Non-pigmented ciliary epithelial cell (primary cell): ENCODE measurements at regions not wholly inside any gene's neighbourhood (a gene's known extent, or its start where the extent isn't known, plus 50 kb on each side); places are given as distances from the start of the nearest gene placed in this dataset.

Source experiments
- DNase-seq: peaks from one replicate; pipeline ENCODE4 v3.0.0-alpha.2; 2010; ENCODE audit warnings: low read depth

DNA sequence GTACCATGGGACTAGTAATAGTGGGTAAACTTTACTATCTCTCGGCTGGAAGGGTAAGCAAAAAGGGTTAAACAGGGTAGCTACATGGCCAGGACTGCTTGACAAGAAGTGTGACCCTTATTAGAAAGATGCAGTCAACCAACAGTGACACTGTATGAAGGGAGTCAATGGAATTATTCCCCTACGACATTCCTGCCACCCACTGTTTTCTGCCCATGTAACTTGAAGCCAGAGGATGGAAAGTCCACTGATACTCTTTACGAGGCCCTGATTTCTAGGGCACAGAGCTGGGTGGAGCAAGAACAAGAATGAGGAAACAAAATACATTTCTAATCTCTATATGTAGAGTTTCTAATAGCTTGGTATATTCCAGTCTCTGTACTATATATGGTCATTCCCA lies 1102.5 kb downstream of the CDH11 start:
- DNase-seq, result no peak

GRCh38 chr16:64017796-64018195 lies 1104.1 kb downstream of the CDH11 start:
- DNase-seq, result no peak

DNA sequence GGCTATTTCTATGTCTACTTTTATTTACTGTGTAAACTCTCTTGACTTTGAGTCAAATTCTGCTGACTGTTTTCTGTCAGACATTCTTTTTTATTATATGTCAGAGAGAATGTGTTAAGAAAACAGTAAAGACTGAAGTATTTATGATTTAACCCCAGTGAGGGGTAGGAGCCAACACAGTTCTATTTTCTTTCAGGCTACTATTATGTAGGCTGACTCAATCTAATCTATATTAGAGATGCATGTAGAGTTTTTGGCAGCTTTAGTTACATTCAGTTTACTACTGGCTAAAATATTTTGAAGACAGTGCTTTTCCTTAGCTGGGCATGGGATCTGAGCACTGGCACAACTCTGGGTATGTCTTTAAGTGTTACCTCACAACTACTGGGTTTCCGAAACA lies 1108.0 kb downstream of the CDH11 start:
- DNase-seq, result no peak

DNA sequence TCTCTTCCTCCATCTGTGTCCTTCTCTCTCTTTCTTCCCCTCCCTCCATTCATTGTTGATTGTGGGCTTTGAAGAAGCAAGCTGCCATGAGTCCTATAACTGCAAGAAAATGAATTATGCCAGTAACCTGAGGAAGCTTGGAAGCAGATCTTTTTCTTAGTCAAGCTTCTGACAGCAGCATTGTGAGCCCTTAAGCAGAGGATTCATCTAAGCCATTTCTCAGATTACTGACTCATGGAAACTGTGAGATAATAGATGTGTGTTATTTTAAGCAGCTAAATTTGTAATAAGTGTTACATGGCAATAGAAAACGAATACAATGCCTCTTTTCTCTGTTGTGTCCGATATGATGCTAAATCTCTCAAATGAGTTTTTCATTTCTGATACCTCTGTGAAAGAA lies 1109.7 kb downstream of the CDH11 start:
- DNase-seq, result no peak

DNA sequence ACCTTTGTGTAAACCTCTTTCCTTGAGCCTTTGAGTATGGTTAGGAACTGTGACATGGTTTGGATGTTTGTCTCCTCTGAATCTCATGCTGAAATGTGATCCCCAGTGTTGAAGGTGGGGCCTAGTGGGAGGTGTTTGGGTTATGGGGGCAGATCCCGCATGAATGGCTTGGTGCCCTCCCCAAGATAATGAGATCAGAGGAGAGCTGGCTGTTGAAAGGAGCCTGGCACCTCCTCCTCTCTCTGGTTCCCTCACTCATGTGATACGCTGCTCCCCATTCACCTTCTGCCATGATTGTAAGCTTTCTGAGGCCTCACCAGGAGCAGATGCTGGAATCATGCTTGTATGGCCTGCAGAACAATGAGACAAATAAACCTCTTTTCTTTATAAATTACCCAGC lies 1110.2 kb downstream of the CDH11 start:
- DNase-seq, result no peak

- no peak for DNase-seq
Measured at GRCh38 chr16:64008131-64008530, 1113.7 kb downstream of the CDH11 start.

DNA sequence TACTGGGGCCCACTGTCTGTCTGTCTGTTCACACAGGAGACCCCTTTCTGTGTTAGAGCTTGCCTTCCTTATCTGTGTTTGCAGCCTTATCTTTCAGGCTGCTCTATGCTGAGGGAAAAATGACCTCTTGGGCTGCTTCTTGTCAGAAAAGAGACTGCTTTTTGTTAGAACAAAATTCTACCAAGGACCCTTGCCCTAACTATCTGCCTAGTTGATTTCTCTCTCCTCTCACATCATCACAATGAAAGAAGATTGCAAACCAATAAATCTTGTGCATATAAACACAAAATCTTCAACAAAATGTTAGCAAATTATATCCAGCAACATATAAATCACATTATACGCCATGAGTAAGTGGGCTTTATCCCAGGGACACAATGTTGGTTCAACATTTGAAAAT lies 1117.7 kb downstream of the CDH11 start:
- no peak for DNase-seq

DNA sequence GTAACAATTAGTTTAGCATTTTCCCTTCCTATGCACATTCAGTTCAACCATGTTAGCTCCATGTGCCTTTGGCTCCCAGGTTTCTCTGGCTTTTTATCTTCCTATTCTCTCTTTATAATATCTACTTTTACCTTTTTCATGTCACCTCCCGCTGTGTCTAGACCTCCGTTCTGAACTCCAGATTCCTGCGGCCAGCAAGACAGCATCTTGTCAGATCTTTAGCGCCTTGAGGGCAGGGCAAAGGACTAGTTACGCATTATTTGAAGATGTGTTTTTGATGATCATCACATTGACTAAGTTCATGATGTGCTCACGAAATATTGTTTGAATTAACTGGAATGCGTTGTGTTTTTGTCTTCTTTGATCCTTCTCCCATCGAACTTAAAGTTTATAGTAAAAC lies 1126.8 kb downstream of the CDH11 start:
- no peak for DNase-seq

GRCh38 chr16:63983401-63983800 lies 1138.5 kb downstream of the CDH11 start:
- DNase-seq, result no peak

DNA sequence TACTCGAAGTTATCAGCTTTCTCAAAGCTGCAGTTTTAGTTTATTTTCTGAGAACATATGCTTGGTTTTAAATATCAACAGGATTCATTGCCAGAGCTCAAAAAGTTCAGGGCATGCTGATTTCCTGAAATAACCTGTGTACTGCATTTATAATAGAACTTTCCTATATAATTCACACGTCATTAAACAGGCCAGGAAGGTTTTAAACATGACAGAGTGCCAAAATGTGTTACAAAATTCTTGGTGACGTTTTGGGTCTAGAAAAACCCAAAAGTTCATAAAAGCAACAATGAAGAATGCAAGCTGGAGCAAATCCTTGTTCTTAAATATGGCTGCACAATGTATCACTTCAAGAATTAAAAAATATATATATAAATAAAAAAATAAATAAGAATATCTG lies 1139.1 kb downstream of the CDH11 start:
- DNase-seq, result no peak

- DNase-seq, result no peak
Measured at GRCh38 chr16:63982110-63982509, 1139.8 kb downstream of the CDH11 start.

- no peak for DNase-seq
Measured at GRCh38 chr16:63981639-63982038, 1140.2 kb downstream of the CDH11 start.

DNA sequence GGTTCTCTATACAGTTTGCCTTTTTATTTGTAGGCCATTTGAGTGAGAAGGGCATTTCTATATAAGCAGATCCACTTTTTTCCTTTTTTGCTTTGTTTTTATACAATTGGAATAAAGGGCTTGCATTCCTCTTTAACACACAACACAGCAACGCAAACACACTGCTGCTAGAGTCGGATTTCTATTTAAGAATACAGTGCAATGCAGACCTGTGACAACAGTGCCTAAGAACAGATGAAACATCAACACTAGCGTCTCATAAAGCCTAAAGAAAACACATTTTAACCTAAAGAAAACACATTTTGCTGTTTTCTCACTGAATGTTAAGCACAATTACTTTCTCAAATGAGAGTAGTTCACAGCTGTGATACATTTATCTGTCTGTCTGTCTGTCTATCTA lies 1141.1 kb downstream of the CDH11 start:
- no peak for DNase-seq

- no peak for DNase-seq
Measured at GRCh38 chr16:63978240-63978639, 1143.6 kb downstream of the CDH11 start.

- no peak for DNase-seq
Measured at GRCh38 chr16:63976345-63976744, 1145.5 kb downstream of the CDH11 start.

- no peak for DNase-seq
Measured at GRCh38 chr16:63975669-63976068, 1146.2 kb downstream of the CDH11 start.

DNA sequence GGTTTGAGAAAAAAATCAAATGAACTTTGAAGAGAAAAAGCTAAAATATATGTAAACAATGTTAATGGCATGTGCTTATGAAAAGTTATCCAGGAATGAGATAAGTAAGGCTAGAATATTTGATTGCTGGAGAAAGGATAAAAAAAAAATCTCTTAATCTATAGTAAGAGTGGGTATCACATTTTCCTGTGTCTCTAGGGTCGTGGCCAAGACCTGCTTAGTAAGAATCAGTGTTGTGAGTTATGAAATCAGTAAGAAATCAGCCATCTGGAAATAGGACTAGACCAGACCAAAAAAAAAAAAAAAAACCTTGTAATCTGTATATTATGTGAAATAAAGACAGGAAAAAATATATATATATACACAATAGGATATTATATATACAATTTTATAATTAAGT lies 1153.9 kb downstream of the CDH11 start:
- DNase-seq, result no peak

GRCh38 chr16:63960321-63960720 lies 1161.5 kb downstream of the CDH11 start:
- no peak for DNase-seq

- DNase-seq, result no peak
Measured at GRCh38 chr16:63947022-63947421, 1174.8 kb downstream of the CDH11 start.

DNA sequence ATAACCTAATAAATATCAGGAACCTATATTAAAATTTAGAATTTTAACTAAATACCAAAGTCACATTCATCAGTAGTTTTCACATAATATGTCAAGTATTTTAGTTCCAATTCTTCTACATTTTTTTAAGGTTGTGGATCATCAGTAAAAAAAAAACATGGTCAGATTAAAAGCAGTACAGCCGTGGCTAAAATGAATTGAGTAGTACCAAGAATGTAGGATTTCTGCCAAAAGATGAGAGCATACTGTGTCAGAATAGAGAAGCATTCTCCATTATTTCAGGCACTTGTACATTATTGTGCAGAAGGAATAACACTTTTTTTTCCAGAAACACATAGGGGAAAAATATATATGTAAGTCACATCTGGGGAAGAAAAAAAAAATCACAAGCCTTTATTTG lies 1176.1 kb downstream of the CDH11 start:
- DNase-seq, result no peak

DNA sequence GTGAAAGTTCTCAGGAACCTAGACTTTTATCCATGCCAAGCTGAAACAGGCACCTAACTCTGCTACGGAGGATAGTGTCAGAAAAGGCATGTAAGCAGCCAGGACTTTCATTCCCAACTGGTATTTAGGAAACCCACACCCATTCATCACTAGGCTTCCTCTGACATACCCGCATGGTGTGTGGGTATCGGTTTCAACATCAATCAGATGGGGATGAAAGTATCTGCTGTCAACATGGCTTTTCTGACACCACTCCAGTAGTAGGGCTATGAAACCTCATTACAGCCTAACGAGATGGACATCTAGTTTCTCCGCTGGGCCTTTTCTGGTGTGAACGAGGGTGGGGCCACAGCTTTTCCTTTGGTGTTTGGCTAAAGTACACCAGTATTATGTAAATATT lies 1178.3 kb downstream of the CDH11 start:
- DNase-seq, result no peak

GRCh38 chr16:63938661-63939060 lies 1183.2 kb downstream of the CDH11 start:
- no peak for DNase-seq

DNA sequence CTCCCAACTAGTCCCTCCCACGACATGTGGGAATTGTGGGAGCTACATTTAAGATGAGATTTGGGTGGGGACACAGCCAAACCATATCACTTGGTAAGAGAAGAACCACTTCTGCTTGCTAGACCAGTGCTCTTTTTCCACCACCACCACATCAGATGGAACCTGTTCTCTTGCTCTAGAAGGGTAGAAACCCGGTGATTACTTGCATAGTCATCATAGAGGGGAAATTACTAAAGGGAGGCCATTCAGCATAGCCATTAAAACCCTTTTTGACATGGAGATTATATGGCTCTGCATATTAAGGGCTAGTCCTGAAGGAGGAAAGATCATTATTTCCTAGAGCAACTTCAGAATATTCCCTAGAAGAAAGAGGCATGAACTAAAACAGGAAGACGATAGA lies 1188.0 kb downstream of the CDH11 start:
- DNase-seq, result no peak

GRCh38 chr16:63928421-63928820 lies 1193.4 kb downstream of the CDH11 start:
- no peak for DNase-seq

- DNase-seq, result no peak
Measured at GRCh38 chr16:63925221-63925620, 1196.6 kb downstream of the CDH11 start.
